Peyer's patch (tissue), 4 donors: ENCODE measurements at regions not wholly inside any gene's neighbourhood (a gene's known extent, or its start where the extent isn't known, plus 50 kb on each side); places are given as distances from the start of the nearest gene placed in this dataset.

Experiments
- DNase-seq, 3 donors: peaks; one replicate each; pipeline ENCODE4 v3.0.0-alpha.2; 2017 to 2019
- H3K27ac ChIP-seq, 4 donors: fragments of 200-600 bp; sonication (generic); one replicate each; pipeline ENCODE4 v1.5.1; 2016 to 2019
- H3K27me3 ChIP-seq, 2 donors: fragments of 200-600 bp; sonication (generic); one replicate each; pipeline ENCODE4 v1.5.1; 2019
- H3K36me3 ChIP-seq, 3 donors: fragments of 200-600 bp; sonication (generic); one replicate each; pipeline ENCODE4 v1.5.1; 2016 to 2019
- H3K4me1 ChIP-seq, 4 donors: fragments of 200-600 bp; sonication (generic); one replicate each; pipeline ENCODE4 v1.5.1; 2016 to 2019
- H3K4me3 ChIP-seq, 4 donors: fragments of 200-600 bp; sonication (generic); 1 replicate in 3 of 4; 2 replicates in 1 of 4; pipeline ENCODE4 v1.5.1; 2016 to 2019; ENCODE audit warnings: mild to moderate bottlenecking in 1 of 4
- H3K9me3 ChIP-seq, 4 donors: fragments of 200-600 bp; sonication (generic); one replicate each; pipeline ENCODE4 v1.5.1; 2016 to 2019; ENCODE audit warnings: mild to moderate bottlenecking in 1 of 4
- POLR2A ChIP-seq, 2 donors: fragments of 450-650 bp; IDR thresholded peaks; one replicate each; pipeline ENCODE4 v1.5.1; 2017; ENCODE audit warnings: antibody characterized with exemption in 2 of 2, mild to moderate bottlenecking in 2 of 2, moderate library complexity in 2 of 2
- TF ChIP-seq, protein P1 (sequence below), 6 experiments: fragments of 450-650 bp in 4 of 6; fragments of 200-600 bp in 2 of 6; sonication (generic) in 1 of 6; IDR thresholded peaks; one replicate each; pipeline ENCODE4 v1.5.1; 2017 to 2019; ENCODE audit warnings: antibody characterized with exemption in 6 of 6, mild to moderate bottlenecking in 3 of 6, moderate library complexity in 1 of 6

DNA sequence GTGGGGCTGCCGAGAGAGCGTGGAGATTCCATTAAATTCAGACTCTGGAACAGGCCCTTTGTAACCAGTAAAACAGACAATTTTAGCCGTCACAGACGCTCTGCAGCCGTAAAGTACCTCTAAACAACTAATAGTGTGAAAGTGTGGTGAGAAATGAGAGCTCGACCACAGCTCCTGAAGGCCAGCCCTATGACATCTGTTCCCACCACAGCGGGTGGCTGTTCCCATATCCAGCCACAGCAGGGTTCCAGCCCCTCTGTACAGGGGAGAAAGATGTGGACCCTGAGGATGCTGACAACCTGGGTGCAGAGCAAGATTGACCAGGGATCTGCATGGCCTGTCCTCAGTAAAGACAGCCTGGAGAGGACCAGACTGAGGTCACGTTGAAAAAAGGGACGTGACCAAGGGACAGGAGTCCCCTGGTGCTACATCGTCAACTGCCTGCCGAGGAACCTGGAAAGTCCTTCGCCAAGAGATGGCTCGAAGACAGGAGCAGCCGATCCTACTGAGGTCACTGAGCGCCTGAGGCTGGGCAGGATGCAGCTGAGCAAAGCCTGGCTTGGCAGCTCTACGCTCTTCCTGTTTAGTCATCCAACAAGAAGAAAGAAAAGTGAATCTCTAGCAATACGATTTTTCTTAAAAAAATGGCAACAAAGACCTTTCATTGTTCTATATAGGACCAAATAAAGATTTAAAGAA is 831.7 kb downstream of the RNF144A start:
- TF ChIP-seq, protein P1, sequence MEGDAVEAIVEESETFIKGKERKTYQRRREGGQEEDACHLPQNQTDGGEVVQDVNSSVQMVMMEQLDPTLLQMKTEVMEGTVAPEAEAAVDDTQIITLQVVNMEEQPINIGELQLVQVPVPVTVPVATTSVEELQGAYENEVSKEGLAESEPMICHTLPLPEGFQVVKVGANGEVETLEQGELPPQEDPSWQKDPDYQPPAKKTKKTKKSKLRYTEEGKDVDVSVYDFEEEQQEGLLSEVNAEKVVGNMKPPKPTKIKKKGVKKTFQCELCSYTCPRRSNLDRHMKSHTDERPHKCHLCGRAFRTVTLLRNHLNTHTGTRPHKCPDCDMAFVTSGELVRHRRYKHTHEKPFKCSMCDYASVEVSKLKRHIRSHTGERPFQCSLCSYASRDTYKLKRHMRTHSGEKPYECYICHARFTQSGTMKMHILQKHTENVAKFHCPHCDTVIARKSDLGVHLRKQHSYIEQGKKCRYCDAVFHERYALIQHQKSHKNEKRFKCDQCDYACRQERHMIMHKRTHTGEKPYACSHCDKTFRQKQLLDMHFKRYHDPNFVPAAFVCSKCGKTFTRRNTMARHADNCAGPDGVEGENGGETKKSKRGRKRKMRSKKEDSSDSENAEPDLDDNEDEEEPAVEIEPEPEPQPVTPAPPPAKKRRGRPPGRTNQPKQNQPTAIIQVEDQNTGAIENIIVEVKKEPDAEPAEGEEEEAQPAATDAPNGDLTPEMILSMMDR (IDR thresholded peaks at IDR 0.05), result no peak
- TF ChIP-seq POLR2A (IDR thresholded peaks at IDR 0.05), result no peak
- no peaks in the 10 kb centered on the region for H3K36me3 ChIP-seq
- H3K4me1 ChIP-seq, result no peaks in the 10 kb centered on the region
- DNase-seq, result no peak
- no peaks in the 10 kb centered on the region for H3K27me3 ChIP-seq
- H3K27ac ChIP-seq, result peak overlapping the region in 2 of 4 donors; percentile 23 to 48
- peaks cover 0 to under 1% (median 0%) of the 10 kb centered on the region in 4 donors for H3K9me3 ChIP-seq
- H3K4me3 ChIP-seq, result no peak overlapping the region

DNA sequence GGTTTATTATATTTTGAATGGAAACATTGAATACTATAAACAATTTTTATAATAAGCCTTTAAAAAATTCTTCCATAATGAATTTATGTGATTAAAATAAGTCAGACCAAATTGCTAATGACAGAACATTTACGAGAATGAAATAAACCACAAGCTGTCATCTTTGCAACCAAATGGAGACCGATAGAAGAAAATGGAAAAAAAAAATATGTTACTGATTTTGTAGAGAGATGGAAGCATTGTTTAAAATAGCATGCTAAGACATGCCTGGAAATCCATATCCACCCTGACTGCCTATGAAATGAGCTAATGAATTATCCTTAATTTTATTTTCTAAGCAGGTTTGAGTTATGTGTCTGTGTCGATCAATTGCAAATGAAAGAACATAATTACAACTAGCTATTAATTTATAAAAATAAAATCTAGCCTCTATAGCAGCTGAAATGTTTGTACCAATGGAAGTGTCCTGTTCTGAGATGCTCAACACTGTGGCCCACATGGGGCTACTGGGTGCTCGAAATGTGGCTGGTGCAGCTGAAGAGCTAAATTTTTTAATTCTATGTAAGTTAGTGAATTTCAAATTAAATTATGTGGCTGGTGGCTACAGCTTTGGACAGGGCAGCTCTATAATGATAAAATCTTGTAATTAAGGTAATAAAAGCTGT is 832.8 kb downstream of the RNF144A start:
- TF ChIP-seq, protein P1 (IDR thresholded peaks at IDR 0.05), result no peak
- H3K27ac ChIP-seq, result no peak overlapping the region
- DNase-seq, result no peak

DNA sequence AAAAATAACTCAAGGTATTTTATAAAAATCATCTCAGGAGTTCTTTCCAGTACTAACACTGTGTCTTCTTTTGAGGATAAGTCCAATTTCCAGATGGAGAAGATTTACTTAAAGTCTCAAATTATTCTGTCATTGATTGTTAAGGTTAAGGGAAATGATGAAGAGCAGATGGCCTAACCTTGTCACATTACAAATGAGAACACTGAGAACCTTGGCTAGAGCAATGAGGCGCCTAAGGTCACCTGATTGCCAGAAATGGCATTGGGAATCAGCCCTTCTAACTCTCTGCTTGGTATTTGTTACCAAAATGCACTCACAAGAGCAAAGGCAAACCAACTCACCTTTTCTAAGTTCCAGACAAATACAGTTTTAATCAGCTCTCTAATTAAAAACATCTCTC is 835.1 kb downstream of the RNF144A start:
- Histone ChIP-seq H3K36me3 (no peaks in the 10 kb centered on the region), H3K27me3 (no peaks in the 10 kb centered on the region), H3K27ac (no peak overlapping the region), H3K4me3 (no peak overlapping the region), H3K4me1 (no peaks in the 10 kb centered on the region), H3K9me3 (peaks cover 0 to 4% (median 0%) of the 10 kb centered on the region in 4 donors)
- TF ChIP-seq, protein P1 (IDR thresholded peaks at IDR 0.05), result no peak
- no peak for TF ChIP-seq POLR2A (IDR thresholded peaks at IDR 0.05)
- no peak for DNase-seq

More for the DNA sequence above, 832.8 kb downstream of the RNF144A start:
- Histone ChIP-seq H3K4me3 (no peak overlapping the region), H3K9me3 (peaks cover 0 to 4% (median 0%) of the 10 kb centered on the region in 4 donors), H3K36me3 (no peaks in the 10 kb centered on the region), H3K27me3 (no peaks in the 10 kb centered on the region), H3K4me1 (no peaks in the 10 kb centered on the region)

DNA sequence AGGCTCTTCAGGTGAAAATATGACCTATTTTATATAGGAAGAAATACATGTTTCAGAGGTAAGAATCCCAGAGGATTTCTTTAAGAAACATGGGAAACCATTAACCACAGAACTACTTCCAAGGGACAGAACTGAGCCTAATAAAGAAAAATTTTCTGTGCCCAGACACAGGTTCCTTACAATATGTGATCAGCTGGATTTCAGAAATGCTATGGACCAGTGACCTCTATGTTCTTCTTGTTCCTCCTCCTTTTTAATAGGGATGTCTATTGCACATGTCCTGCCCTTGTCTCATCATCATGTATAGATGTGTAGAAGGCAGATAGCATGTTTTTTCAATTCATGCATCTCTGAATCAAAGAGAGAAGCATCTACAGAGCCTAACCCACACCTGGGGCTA is 836.6 kb downstream of the RNF144A start:
- DNase-seq, result no peak

DNA sequence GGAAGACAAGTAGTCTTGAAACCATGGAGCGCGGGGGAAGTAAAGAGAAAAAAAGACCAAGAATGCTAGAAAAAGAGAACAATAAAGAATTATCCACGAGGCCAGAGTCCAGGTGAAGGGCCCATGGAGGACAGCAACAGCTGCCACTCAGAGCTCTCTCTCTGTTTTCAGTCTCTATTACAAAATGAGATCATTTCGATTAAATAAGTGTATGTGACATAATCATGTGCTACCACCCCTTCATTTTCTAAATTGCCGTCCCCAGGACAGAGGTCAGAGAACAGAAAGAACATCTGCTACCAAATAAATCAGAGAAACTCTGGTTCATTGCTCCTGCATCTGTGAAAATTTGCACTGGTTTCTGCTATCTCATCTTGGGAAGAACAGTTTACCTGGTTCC is 838.7 kb downstream of the RNF144A start:
- no peak for TF ChIP-seq POLR2A (IDR thresholded peaks at IDR 0.05)
- TF ChIP-seq, protein P1 (IDR thresholded peaks at IDR 0.05), result no peak
- Histone ChIP-seq H3K4me1 (no peaks in the 10 kb centered on the region), H3K4me3 (no peak overlapping the region)

More for the DNA sequence above, 836.6 kb downstream of the RNF144A start:
- TF ChIP-seq, protein P1 (IDR thresholded peaks at IDR 0.05), result no peak
- no peak for TF ChIP-seq POLR2A (IDR thresholded peaks at IDR 0.05)
- Histone ChIP-seq H3K4me1 (no peaks in the 10 kb centered on the region), H3K36me3 (no peaks in the 10 kb centered on the region), H3K27me3 (no peaks in the 10 kb centered on the region), H3K27ac (no peak overlapping the region), H3K9me3 (peaks cover 0 to 4% (median 0%) of the 10 kb centered on the region in 4 donors), H3K4me3 (no peak overlapping the region)

More for the DNA sequence above, 838.7 kb downstream of the RNF144A start:
- Histone ChIP-seq H3K9me3 (peaks cover 0 to 4% (median 0%) of the 10 kb centered on the region in 4 donors), H3K36me3 (no peaks in the 10 kb centered on the region), H3K27ac (no peak overlapping the region), H3K27me3 (no peaks in the 10 kb centered on the region)
- no peak for DNase-seq
